ENCODE measurements at regions not wholly inside any gene's neighbourhood (a gene's known extent, or its start where the extent isn't known, plus 50 kb on each side); places are given as distances from the start of the nearest gene placed in this dataset.

DNA sequence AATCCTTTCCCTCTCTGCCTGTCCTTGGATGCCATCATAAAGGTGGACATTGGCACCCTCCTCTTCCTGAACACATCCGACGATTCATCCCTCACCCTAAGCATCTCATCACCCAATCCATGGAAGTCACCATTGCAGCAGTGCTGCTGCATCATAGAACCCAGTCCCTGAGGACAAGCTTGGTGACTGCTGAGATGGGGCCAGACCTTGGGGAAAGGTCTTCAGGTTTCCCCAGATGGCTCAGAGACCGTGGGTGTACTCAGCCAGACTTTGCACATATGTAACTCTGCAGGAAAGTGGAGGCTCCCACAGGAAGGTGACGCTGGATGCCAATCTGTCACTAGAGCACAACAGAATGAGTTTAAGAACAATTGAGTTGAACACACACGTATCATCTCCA, 202.2 kb downstream of the SOX11 start:
- TF ChIP-seq, protein P1, sequence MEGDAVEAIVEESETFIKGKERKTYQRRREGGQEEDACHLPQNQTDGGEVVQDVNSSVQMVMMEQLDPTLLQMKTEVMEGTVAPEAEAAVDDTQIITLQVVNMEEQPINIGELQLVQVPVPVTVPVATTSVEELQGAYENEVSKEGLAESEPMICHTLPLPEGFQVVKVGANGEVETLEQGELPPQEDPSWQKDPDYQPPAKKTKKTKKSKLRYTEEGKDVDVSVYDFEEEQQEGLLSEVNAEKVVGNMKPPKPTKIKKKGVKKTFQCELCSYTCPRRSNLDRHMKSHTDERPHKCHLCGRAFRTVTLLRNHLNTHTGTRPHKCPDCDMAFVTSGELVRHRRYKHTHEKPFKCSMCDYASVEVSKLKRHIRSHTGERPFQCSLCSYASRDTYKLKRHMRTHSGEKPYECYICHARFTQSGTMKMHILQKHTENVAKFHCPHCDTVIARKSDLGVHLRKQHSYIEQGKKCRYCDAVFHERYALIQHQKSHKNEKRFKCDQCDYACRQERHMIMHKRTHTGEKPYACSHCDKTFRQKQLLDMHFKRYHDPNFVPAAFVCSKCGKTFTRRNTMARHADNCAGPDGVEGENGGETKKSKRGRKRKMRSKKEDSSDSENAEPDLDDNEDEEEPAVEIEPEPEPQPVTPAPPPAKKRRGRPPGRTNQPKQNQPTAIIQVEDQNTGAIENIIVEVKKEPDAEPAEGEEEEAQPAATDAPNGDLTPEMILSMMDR (IDR thresholded peaks at IDR 0.05), result no peak
- TF ChIP-seq EP300 (IDR thresholded peaks at IDR 0.05) (no peak), POLR2A (IDR thresholded peaks at IDR 0.05) (no peak)
